Loucy (cell line): ENCODE measurements at regions not wholly inside any gene's neighbourhood (a gene's known extent, or its start where the extent isn't known, plus 50 kb on each side); places are given as distances from the start of the nearest gene placed in this dataset.

Experiments used
- CTCF ChIP-seq: fragments of 200-600 bp; sonication (generic); conservative IDR thresholded peaks from 2 replicates; pipeline ENCODE4 v1.5.1; 2014; ENCODE audit warnings: mild to moderate bottlenecking, antibody characterized with exemption, low read length
- EZH2phosphoT487 ChIP-seq: fragments of 200-600 bp; IDR thresholded peaks from 2 replicates; pipeline ENCODE4 v1.6.1; 2018; ENCODE audit warnings: antibody characterized with exemption, mild to moderate bottlenecking, moderate library complexity, borderline replicate concordance

GRCh38 chr2:144261966-144262365 lies 258.0 kb downstream of the ZEB2 start:
- no peak for TF ChIP-seq CTCF
- no peak for TF ChIP-seq EZH2phosphoT487
